Activated CD4-positive, alpha-beta T cell treated with anti-CD3 and anti-CD28 coated beads, Interleukin-2, amount 10 ng/mL, durations not matched to agents 24 days and 14 days (primary cell): ENCODE measurements at regions not wholly inside any gene's neighbourhood (a gene's known extent, or its start where the extent isn't known, plus 50 kb on each side); places are given as distances from the start of the nearest gene placed in this dataset.

Experiments used
- DNase-seq: peaks from one replicate; pipeline ENCODE4 v3.0.0; 2022
- H3K27ac Mint-ChIP-seq: one replicate; pipeline ENCODE4 v1.8.0; 2022; ENCODE audit warnings: mild to moderate bottlenecking, mixed read lengths
- H3K27me3 Mint-ChIP-seq: one replicate; pipeline ENCODE4 v1.8.0; 2022; ENCODE audit warnings: mixed read lengths
- H3K36me3 Mint-ChIP-seq: one replicate; pipeline ENCODE4 v1.8.0; 2022; ENCODE audit warnings: low read depth, mild to moderate bottlenecking, mixed read lengths
- H3K4me1 Mint-ChIP-seq: one replicate; pipeline ENCODE4 v1.8.0; 2021; ENCODE audit warnings: mixed read lengths
- H3K4me3 Mint-ChIP-seq: one replicate; pipeline ENCODE4 v1.8.0; 2022; ENCODE audit warnings: mild to moderate bottlenecking, moderate library complexity, mixed read lengths
- H3K9me3 Mint-ChIP-seq: one replicate; pipeline ENCODE4 v1.8.0; 2021; ENCODE audit warnings: mixed read lengths
- intact Hi-C: fragments of 100-400 bp; cut with micrococcal nuclease; formaldehyde crosslinking; loops from one replicate; pipeline ENCODE4 v1.15.1; 2023

DNA sequence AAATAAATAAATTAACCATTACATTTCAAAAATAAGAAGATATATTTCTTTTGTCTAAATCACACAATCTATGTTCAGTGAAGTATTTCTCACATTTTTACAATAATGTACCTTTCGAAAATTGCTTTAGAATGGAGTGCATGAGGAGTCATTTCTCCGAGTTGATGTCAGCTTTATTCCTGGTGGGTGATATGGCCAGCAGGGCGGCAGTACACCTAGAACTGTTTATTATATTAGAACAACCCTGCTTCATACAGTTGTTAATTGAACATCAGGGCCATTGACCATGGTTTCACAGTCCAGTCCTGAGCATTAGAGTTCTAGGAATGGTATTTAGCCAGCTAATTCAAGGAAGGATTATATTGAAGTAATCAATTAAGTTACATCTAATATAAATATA lies 696.3 kb upstream of the SLC10A2 start:
- H3K27ac Mint-ChIP-seq = no peak overlapping the region
- no peaks in the 10 kb centered on the region for H3K9me3 Mint-ChIP-seq
- no peak for DNase-seq
- no peaks in the 10 kb centered on the region for H3K4me1 Mint-ChIP-seq
- H3K36me3 Mint-ChIP-seq = no peaks in the 10 kb centered on the region
- H3K4me3 Mint-ChIP-seq = no peak overlapping the region
- intact Hi-C loops = no loop called here
- H3K27me3 Mint-ChIP-seq = no peaks in the 10 kb centered on the region

DNA sequence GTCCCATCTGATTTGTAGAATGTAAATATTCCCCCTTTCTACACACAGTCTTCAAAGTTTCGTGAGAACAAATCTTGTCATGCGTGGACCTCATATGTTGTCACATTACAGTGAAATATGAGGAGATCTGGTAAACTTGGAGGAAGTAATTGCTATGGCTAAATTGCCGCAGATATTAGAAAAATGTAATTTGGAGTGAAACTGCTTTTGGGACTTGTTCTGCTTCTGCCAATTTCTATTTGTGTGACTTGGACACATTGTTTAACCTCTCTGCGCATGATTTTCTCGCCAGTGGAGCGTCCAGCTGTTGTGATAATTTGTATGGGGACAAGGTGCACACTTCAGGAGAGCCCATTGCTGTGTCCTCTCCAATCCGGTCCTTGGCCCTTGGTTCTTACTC lies 693.1 kb upstream of the SLC10A2 start:
- no peak for DNase-seq
- Mint-ChIP-seq H3K27me3 (no peaks in the 10 kb centered on the region), H3K36me3 (no peaks in the 10 kb centered on the region), H3K9me3 (no peaks in the 10 kb centered on the region), H3K27ac (no peak overlapping the region), H3K4me1 (no peaks in the 10 kb centered on the region), H3K4me3 (no peak overlapping the region)
- intact Hi-C loops = no loop called here

DNA sequence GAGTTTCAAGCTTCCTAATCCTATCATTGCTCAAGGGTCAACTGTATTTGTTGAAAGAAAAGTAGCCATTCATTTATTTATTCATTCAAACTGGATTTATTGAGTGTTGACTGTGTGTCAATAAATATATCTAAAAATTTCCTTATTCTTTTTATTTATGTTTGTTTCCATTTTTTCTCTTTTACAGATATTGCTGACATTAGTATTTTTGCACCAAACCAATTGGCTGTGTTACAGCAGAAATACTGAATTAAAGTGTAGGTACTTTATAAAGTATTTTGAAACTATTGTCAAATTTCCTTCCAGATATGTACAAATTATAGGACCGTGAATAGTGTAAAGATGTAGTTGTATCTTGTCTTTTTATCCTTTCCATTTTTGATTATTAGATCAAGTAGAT lies 692.0 kb upstream of the SLC10A2 start:
- Mint-ChIP-seq H3K27me3 (no peaks in the 10 kb centered on the region), H3K36me3 (no peaks in the 10 kb centered on the region), H3K9me3 (no peaks in the 10 kb centered on the region), H3K4me1 (no peaks in the 10 kb centered on the region), H3K4me3 (no peak overlapping the region), H3K27ac (no peak overlapping the region)
- intact Hi-C loops = no loop called here
- DNase-seq = no peak

DNA sequence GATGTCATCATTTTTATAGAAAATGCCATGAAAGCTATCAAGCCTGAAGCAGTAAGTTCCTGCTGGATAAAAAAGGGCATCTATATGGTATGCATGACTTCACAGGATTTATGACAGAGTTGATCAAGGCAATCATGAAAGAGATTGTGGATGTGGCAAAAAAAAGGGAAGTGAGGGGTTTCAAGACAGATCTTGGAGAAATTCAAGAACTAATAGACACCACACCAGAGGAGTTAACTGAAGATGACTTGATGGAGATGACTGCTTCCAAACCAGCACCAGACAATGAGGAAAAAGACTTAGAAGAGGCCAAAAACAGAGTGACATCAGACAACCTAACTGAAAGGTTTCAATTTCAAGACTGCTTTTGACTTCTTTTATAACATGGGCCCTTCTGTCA lies 691.1 kb upstream of the SLC10A2 start:
- H3K9me3 Mint-ChIP-seq = no peaks in the 10 kb centered on the region
- H3K4me1 Mint-ChIP-seq = no peaks in the 10 kb centered on the region
- intact Hi-C loops = no loop called here

DNA sequence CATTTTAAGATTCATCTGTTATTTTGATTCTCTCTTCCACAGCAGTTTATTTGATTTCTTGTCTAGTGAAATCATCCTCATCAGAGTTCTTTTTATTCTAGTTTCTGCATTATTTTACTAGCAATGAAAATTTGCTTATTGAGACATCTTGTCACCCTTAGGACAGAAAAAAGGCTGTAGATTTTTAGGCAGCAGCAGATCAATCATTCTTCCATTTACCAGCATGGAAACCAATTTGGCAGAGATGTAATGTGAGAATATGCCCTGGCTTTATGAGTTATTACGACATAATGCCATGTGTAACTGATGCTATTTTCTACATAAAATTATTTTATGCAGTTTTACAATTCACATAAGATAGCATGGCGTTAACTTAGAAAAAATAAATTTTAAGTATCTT lies 688.6 kb upstream of the SLC10A2 start:
- intact Hi-C loops = no loop called here
- Mint-ChIP-seq H3K27ac (no peak overlapping the region), H3K27me3 (no peaks in the 10 kb centered on the region), H3K36me3 (no peaks in the 10 kb centered on the region), H3K4me1 (no peaks in the 10 kb centered on the region), H3K9me3 (no peaks in the 10 kb centered on the region), H3K4me3 (no peak overlapping the region)
- DNase-seq = no peak

More for the DNA sequence above, 691.1 kb upstream of the SLC10A2 start:
- DNase-seq = no peak
- Mint-ChIP-seq H3K4me3 (no peak overlapping the region), H3K27ac (no peak overlapping the region), H3K36me3 (no peaks in the 10 kb centered on the region), H3K27me3 (no peaks in the 10 kb centered on the region)

DNA sequence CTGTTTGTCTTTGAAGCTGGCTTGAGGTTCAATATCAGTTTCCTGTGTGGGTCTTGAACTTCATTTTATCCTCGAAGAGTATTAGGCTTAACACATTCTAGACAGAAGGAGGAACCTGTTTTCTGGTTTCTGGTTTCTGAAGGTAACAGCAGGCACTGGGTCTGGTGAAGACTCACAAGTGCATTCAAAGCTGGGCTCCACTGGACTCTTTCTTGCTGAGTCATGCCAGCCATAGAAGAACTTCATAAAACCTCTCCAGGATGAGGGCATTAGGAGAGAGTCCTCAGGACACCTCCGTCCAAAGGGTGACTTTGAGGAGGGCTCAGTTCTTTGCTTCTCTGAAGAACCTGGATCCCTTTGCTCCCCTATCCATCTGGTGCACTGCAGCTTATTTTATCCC lies 668.6 kb upstream of the SLC10A2 start:
- Mint-ChIP-seq H3K4me1 (no peaks in the 10 kb centered on the region), H3K27me3 (no peaks in the 10 kb centered on the region), H3K4me3 (no peak overlapping the region), H3K36me3 (no peaks in the 10 kb centered on the region), H3K9me3 (no peaks in the 10 kb centered on the region), H3K27ac (no peak overlapping the region)
- intact Hi-C loops = no loop called here
- DNase-seq = no peak

DNA sequence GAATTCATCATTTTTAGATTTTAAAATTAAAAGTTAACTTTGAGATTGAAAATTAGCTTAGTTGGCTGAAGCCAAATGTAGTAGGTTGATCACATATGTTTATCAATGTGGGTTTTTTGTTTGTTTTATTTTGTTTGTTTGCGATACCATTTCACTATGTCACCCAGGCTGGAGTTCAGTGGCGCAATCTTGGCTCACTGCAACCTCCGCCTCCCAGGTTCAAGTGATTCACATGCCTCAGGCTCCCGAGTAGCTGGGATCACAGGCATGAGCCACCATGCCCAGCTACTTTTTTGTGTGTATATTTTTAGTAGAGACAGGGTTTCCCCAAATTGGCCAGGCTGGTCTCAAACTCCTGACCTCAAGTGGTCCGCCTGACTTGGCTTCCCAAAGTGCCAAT lies 665.7 kb upstream of the SLC10A2 start:
- Mint-ChIP-seq H3K4me1 (no peaks in the 10 kb centered on the region), H3K9me3 (no peaks in the 10 kb centered on the region), H3K36me3 (no peaks in the 10 kb centered on the region), H3K27ac (no peak overlapping the region), H3K27me3 (no peaks in the 10 kb centered on the region), H3K4me3 (no peak overlapping the region)
- intact Hi-C loops = no loop called here
- no peak for DNase-seq

DNA sequence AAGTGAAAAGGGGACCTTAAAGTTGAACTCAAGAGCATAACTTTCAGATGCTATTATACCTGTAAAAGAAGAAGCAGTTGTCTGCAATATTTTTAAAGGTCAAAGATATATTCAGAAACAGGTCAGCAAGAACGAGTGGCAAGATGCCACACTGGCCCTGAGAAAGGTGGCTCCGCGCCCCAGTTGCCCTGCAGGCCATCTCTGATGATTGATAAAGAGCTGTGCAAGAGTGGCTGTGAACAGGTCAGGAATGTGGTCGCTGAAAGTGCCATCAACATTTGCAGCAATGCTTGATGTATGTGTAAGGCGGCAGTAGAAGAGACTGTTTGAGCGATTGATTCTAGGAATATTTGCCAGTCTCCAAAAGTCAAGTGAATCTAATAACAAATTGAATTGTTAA lies 664.2 kb upstream of the SLC10A2 start:
- H3K4me3 Mint-ChIP-seq = no peak overlapping the region

DNA sequence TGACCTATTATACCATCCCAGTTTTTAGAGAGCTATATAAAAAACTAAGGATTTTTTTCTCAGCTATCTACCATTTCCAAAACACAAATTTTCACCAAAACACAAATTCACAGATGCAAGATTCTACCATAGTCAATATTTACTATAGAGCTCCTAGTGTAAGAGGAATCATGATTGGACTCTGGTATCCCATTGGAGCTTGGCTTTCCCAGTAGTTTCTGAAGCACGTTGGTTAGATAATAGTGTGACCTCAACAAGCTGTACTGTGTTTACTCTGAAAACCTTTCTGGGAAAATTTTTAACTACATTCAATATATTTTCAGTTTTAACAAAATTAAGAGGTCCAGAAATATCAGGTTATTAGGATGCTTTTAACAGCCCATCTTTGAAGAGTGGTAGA lies 660.6 kb upstream of the SLC10A2 start:
- no peaks in the 10 kb centered on the region for H3K27me3 Mint-ChIP-seq
- H3K36me3 Mint-ChIP-seq = no peaks in the 10 kb centered on the region
- no peaks in the 10 kb centered on the region for H3K9me3 Mint-ChIP-seq
- DNase-seq = no peak
- intact Hi-C loops = no loop called here
- no peak overlapping the region for H3K4me3 Mint-ChIP-seq
- H3K27ac Mint-ChIP-seq = no peak overlapping the region
- no peaks in the 10 kb centered on the region for H3K4me1 Mint-ChIP-seq

More for the DNA sequence above, 664.2 kb upstream of the SLC10A2 start:
- Mint-ChIP-seq H3K4me1 (no peaks in the 10 kb centered on the region), H3K27me3 (no peaks in the 10 kb centered on the region), H3K27ac (no peak overlapping the region), H3K9me3 (no peaks in the 10 kb centered on the region), H3K36me3 (no peaks in the 10 kb centered on the region)
- no peak for DNase-seq
- intact Hi-C loops = no loop called here

DNA sequence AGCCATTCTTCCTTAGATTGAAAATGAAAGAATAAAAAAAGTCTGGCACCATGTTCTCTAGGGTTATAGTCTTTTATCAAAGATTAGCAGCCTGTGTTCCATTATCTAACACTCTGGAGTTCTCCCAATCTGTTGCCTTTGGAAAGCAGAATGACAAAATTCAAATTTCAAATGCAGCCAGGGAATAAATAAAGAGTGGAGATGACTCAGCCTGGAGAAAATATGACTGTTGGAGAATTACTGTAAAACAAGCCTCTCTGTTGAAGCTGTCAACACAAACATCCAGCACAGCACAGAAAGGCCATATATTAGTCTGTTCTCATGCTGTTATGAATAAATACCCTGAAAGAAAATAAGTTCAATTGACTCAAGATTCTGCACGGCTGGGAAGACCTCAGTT lies 650.5 kb upstream of the SLC10A2 start:
- intact Hi-C loops = no loop called here
- Mint-ChIP-seq H3K36me3 (no peaks in the 10 kb centered on the region), H3K9me3 (peaks cover 11% of the 10 kb centered on the region), H3K4me1 (no peaks in the 10 kb centered on the region), H3K4me3 (no peak overlapping the region), H3K27ac (no peak overlapping the region), H3K27me3 (no peaks in the 10 kb centered on the region)
- DNase-seq = no peak

DNA sequence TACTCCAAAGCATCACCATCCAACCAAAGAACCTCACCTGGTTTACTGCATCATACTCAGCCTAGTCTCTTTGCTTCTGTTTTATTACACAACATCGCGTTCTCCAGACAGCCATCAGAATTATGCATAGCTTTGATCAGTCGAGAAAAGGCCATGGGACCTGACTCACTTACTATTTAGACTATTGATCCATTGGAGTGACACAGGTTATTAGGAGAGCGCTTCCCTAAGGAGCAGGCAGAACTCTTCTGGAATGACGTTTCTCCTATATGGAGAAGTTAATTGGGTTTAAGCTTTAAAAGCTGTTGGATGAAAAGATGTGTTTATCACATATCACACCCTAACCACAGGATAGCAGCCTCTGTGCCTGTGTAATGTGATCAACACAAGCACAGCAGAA lies 649.1 kb upstream of the SLC10A2 start:
- Mint-ChIP-seq H3K9me3 (peaks cover 11% of the 10 kb centered on the region), H3K36me3 (no peaks in the 10 kb centered on the region), H3K4me3 (no peak overlapping the region), H3K4me1 (no peaks in the 10 kb centered on the region), H3K27ac (no peak overlapping the region), H3K27me3 (no peaks in the 10 kb centered on the region)
- DNase-seq = no peak
- intact Hi-C loops = no loop called here

DNA sequence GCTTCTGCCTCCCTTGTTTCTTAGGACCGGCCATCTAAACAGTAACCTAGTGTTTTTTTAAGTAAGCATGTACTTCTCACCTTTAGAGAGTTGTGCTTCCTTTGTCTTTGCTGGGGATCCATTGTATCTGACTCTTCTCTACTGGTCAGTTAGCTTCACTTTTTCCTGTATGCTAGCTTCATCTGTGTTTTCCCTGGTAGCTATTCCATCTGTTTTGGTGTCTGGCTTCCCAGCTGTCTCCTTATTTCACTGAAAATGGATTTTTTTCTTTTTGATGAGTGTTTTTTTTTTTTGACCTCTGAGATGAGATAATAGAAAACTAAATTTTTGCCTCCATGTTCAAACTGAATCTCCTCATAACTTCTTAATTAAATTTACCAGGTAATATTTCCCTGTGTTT lies 637.0 kb upstream of the SLC10A2 start:
- Mint-ChIP-seq H3K9me3 (peaks cover 3% of the 10 kb centered on the region), H3K4me3 (no peak overlapping the region), H3K4me1 (no peaks in the 10 kb centered on the region), H3K27ac (no peak overlapping the region), H3K36me3 (no peaks in the 10 kb centered on the region), H3K27me3 (no peaks in the 10 kb centered on the region)
- no peak for DNase-seq
- intact Hi-C loops = no loop called here

DNA sequence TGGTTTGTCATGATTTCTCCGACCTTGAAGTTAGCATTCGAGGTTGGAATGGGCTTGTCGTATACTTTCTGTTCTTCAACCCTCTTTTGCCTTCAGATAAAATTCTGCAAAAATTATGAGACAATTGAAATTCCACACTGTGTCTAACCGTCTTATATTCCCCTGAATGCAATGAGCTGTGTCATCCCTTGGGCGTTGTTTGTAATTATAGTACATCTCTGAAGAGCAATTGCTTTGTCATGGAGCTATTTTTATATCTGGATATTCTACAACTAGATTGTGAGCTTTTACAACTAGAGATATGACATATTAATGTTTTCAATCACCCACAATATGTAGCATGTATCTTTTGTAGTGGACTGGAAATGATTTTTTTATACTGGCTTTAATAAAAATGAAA lies 631.8 kb upstream of the SLC10A2 start:
- H3K36me3 Mint-ChIP-seq = no peaks in the 10 kb centered on the region

DNA sequence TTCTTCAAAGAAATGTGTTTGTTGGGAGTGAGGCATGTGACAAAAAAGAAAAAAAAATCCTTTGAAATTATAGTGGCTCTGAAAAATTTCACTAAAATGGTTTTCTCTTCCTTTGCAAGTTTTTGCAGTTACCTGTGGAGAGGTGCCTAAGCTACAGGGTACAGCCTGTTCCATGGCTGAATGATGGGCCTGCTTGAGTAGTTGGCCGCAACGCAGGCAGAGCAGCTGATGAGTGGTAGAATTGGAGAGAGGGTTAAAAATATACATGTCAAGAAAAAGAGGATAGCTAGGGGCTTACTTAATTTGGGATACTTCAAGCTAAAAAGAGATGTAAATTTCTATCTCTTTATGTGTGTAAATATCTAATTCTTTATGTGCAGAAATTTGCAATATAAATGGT lies 629.1 kb upstream of the SLC10A2 start:
- no peak overlapping the region for H3K4me3 Mint-ChIP-seq
- no peak for DNase-seq
- H3K27ac Mint-ChIP-seq = no peak overlapping the region
- H3K4me1 Mint-ChIP-seq = no peaks in the 10 kb centered on the region
- H3K9me3 Mint-ChIP-seq = no peaks in the 10 kb centered on the region
- H3K27me3 Mint-ChIP-seq = no peaks in the 10 kb centered on the region
- H3K36me3 Mint-ChIP-seq = no peaks in the 10 kb centered on the region
- intact Hi-C loops = no loop called here

More for the DNA sequence above, 631.8 kb upstream of the SLC10A2 start:
- no peaks in the 10 kb centered on the region for H3K4me1 Mint-ChIP-seq
- no peaks in the 10 kb centered on the region for H3K9me3 Mint-ChIP-seq
- DNase-seq = no peak
- H3K27ac Mint-ChIP-seq = no peak overlapping the region
- H3K27me3 Mint-ChIP-seq = no peaks in the 10 kb centered on the region
- intact Hi-C loops = no loop called here
- no peak overlapping the region for H3K4me3 Mint-ChIP-seq

DNA sequence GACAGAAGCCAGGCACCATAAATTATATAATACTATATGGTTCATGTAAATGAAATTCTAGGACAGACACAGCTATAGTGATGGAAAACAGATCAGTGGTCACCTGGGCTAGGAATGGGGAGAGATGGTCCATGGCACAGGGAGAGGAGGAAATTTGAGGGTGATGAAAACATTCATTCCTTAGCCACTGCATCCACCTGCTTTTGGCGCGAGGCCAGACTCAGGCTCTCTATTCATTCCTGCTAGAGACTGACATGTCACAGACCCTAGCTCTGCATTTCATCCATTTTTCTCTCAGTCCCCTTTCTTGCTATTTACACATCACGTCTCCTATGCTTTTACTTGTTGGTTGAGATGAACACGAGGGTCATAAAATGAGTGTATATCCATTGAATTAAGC lies 628.3 kb upstream of the SLC10A2 start:
- intact Hi-C loops = no loop called here
- Mint-ChIP-seq H3K36me3 (no peaks in the 10 kb centered on the region), H3K4me3 (no peak overlapping the region), H3K4me1 (no peaks in the 10 kb centered on the region), H3K9me3 (no peaks in the 10 kb centered on the region), H3K27me3 (no peaks in the 10 kb centered on the region), H3K27ac (no peak overlapping the region)
- no peak for DNase-seq

DNA sequence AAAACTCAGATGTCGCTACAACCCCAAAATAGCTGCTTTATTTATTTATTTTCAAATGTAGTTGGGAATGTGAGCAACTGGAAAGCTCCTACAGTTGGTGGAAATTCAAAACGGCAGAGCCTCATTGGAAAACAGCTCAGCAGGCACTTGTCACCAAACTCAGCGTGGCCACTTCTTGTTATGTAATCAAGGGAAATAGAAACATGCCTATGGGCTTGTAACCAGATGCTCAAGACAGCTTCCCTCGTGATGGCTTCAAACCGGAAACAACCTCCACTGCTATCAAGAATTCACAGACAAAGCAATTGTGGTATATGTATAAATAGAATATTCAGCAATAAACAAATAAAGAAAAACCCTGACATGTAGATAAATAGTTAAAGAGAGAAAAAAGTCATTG lies 627.8 kb upstream of the SLC10A2 start:
- H3K4me3 Mint-ChIP-seq = no peak overlapping the region
- no peak for DNase-seq
- H3K27me3 Mint-ChIP-seq = no peaks in the 10 kb centered on the region
- no peaks in the 10 kb centered on the region for H3K36me3 Mint-ChIP-seq
- H3K4me1 Mint-ChIP-seq = no peaks in the 10 kb centered on the region
- intact Hi-C loops = no loop called here
- no peak overlapping the region for H3K27ac Mint-ChIP-seq
- no peaks in the 10 kb centered on the region for H3K9me3 Mint-ChIP-seq
